ENCODE measurements at regions not wholly inside any gene's neighbourhood (a gene's known extent, or its start where the extent isn't known, plus 50 kb on each side); places are given as distances from the start of the nearest gene placed in this dataset.

DNA sequence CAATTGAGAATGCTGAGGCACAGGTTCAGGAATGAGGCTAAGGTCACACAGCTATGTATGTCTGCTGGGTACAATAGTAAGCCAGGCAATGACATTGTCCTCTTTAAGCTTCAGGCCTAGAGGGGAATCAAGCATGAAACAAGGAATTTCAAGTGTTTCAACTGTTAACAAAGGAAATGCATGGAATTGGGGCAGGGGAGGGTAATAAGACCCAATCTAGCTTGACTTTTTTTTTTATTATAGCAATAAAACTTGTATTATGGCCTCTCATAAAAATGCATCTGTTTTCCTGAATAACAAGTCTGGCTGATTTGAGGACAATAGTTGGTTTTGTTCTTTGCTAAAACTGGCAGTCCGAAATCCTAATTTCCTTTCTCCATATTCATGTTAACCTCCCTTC is 336.7 kb downstream of the CBLN4 start:
- no peak for DNase-seq (ENCODE audit: low spot score)
- peaks cover 34% of the 10 kb centered on the region for H3K9me3 Mint-ChIP-seq (ENCODE audit: unreplicated experiment)
- H3K27ac Mint-ChIP-seq (ENCODE audit: unreplicated experiment) = no peak overlapping the region
- TF ChIP-seq, protein P1, sequence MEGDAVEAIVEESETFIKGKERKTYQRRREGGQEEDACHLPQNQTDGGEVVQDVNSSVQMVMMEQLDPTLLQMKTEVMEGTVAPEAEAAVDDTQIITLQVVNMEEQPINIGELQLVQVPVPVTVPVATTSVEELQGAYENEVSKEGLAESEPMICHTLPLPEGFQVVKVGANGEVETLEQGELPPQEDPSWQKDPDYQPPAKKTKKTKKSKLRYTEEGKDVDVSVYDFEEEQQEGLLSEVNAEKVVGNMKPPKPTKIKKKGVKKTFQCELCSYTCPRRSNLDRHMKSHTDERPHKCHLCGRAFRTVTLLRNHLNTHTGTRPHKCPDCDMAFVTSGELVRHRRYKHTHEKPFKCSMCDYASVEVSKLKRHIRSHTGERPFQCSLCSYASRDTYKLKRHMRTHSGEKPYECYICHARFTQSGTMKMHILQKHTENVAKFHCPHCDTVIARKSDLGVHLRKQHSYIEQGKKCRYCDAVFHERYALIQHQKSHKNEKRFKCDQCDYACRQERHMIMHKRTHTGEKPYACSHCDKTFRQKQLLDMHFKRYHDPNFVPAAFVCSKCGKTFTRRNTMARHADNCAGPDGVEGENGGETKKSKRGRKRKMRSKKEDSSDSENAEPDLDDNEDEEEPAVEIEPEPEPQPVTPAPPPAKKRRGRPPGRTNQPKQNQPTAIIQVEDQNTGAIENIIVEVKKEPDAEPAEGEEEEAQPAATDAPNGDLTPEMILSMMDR (IDR thresholded peaks at IDR 0.05; ENCODE audit: unreplicated experiment) = no peak
- peaks cover 7% of the 10 kb centered on the region for H3K36me3 Mint-ChIP-seq (ENCODE audit: low read depth, unreplicated experiment)
- H3K27me3 Mint-ChIP-seq (ENCODE audit: unreplicated experiment) = peaks cover 1% of the 10 kb centered on the region
- no peak overlapping the region for H3K4me3 Mint-ChIP-seq (ENCODE audit: unreplicated experiment)
- H3K4me1 Mint-ChIP-seq (ENCODE audit: unreplicated experiment) = no peaks in the 10 kb centered on the region

DNA sequence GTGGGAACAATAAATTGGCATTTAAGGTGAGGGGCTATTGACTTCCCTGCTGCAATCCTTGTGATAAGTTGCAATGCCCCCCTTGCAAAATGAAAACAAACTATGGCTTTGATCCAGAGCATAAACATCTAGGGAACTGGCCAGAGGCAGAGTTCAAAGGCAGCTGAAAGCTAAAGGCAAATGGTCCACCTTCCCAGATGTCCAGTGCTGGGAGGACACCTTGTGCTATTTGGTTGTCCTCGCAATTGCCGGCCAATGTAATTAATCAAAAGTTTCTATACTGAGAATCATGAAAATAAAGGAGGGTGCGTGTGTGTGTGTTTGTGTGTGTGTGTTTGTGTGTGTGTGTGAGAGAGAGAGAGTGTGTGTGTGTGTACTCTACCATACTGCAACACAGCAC is 337.4 kb downstream of the CBLN4 start:
- no peak for DNase-seq (ENCODE audit: low spot score)
- TF ChIP-seq, protein P1 (IDR thresholded peaks at IDR 0.05; ENCODE audit: unreplicated experiment) = no peak
- H3K4me1 Mint-ChIP-seq (ENCODE audit: unreplicated experiment) = no peaks in the 10 kb centered on the region
- no peak overlapping the region for H3K4me3 Mint-ChIP-seq (ENCODE audit: unreplicated experiment)
- peaks cover 7% of the 10 kb centered on the region for H3K36me3 Mint-ChIP-seq (ENCODE audit: low read depth, unreplicated experiment)
- no peak overlapping the region for H3K27ac Mint-ChIP-seq (ENCODE audit: unreplicated experiment)
- H3K27me3 Mint-ChIP-seq (ENCODE audit: unreplicated experiment) = peaks cover 1% of the 10 kb centered on the region
- H3K9me3 Mint-ChIP-seq (ENCODE audit: unreplicated experiment) = peaks cover 29% of the 10 kb centered on the region

DNA sequence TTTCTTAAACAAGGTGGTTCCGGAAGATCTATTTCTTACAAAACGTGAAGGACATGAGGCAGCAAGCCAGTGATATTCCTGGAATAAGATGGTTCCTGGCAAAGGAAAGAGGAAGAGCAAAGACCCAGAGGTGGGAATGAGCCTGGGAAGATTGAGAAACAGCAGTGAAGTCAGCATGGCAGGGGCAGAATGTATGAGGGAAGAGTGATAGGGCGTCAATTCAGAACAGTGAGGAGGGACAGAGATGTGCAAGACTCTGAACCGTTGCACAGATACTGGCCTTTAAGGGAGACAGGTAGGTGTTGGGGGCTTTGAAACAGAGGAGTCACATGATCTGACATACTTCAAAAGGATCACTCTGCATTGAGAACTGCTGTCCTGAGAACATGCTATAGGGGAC is 338.3 kb downstream of the CBLN4 start:
- Mint-ChIP-seq H3K4me1 (ENCODE audit: unreplicated experiment) (no peaks in the 10 kb centered on the region), H3K27ac (ENCODE audit: unreplicated experiment) (no peak overlapping the region), H3K9me3 (ENCODE audit: unreplicated experiment) (peaks cover 38% of the 10 kb centered on the region), H3K4me3 (ENCODE audit: unreplicated experiment) (no peak overlapping the region), H3K27me3 (ENCODE audit: unreplicated experiment) (peaks cover 1% of the 10 kb centered on the region), H3K36me3 (ENCODE audit: low read depth, unreplicated experiment) (peaks cover 7% of the 10 kb centered on the region)
- TF ChIP-seq, protein P1 (IDR thresholded peaks at IDR 0.05; ENCODE audit: unreplicated experiment) = no peak
- no peak for DNase-seq (ENCODE audit: low spot score)

DNA sequence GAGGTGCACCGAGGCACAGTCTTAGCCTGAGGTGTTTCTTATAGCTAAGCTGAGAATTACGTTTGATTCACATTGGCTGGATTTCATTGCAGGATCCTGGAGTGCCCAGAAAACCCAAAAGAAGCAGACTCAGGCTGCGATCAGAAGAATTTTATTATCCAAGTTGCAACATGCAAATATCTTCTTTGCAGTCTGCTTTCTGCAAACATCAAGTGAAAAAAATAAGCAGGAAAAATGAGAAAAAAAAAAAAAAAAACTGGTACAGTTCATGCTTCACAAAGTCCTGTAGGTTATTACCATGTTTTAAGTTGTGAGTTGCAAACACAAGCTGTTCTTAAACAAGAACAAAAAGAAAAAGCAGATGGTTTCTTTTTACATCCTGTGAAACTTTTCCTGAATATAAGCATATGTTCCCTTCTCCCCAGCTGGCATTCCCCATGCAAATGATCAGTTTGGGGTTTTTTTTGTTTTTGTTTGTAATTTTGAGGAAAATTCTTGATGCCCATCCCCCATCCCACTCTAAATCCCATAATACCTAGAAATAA is 349.0 kb downstream of the CBLN4 start:
- Mint-ChIP-seq H3K27me3 (ENCODE audit: unreplicated experiment) (peaks cover 5% of the 10 kb centered on the region), H3K4me3 (ENCODE audit: unreplicated experiment) (no peak overlapping the region), H3K27ac (ENCODE audit: unreplicated experiment) (no peak overlapping the region), H3K9me3 (ENCODE audit: unreplicated experiment) (peaks cover 29% of the 10 kb centered on the region), H3K36me3 (ENCODE audit: low read depth, unreplicated experiment) (no peaks in the 10 kb centered on the region), H3K4me1 (ENCODE audit: unreplicated experiment) (no peaks in the 10 kb centered on the region)
- TF ChIP-seq, protein P1 (IDR thresholded peaks at IDR 0.05; ENCODE audit: unreplicated experiment) = no peak
- DNase-seq (ENCODE audit: low spot score) = no peak

DNA sequence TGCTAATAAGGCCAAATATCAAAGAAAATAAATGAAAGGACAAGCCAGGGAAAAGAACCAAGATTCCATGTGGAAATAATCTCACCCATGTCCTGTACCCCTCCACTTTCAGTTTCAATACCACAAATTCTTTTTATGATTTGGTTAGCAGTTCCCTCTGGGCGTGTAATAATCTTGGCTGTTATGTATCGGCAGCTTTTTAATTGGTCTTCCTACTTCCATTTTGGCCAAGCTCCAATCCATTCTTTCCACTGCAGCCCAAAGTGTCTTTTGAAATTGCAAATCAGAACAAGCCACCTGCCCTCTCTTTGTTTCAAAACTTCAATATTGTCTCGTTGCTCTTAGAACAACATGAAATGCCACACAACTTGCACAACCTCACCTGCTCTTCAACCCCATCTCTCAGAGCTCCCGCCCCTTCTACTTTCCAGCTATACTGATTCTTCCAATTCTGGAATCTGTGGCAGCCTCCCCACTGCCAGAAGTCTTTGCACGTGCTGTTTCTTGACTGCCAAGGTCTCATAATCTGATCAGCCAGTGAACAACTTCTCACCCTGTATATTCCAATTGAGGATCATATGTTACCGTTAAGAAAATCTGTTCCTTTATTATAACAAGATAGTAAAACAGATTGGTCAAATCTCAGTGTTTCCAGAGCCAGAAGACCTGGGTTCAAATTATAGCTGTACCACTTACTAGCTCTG is 354.5 kb downstream of the CBLN4 start:
- H3K4me3 Mint-ChIP-seq (ENCODE audit: unreplicated experiment) = no peak overlapping the region
- TF ChIP-seq, protein P1 (IDR thresholded peaks at IDR 0.05; ENCODE audit: unreplicated experiment) = no peak
- no peak for DNase-seq (ENCODE audit: low spot score)
- H3K9me3 Mint-ChIP-seq (ENCODE audit: unreplicated experiment) = peaks cover 21% of the 10 kb centered on the region
- H3K27ac Mint-ChIP-seq (ENCODE audit: unreplicated experiment) = no peak overlapping the region
- H3K27me3 Mint-ChIP-seq (ENCODE audit: unreplicated experiment) = peaks cover 2% of the 10 kb centered on the region
- no peaks in the 10 kb centered on the region for H3K4me1 Mint-ChIP-seq (ENCODE audit: unreplicated experiment)
- H3K36me3 Mint-ChIP-seq (ENCODE audit: low read depth, unreplicated experiment) = no peaks in the 10 kb centered on the region

Measured in endothelial cell (in vitro differentiated cells).